C4-2B (cell line): ENCODE measurements at regions not wholly inside any gene's neighbourhood (a gene's known extent, or its start where the extent isn't known, plus 50 kb on each side); places are given as distances from the start of the nearest gene placed in this dataset.

Source experiments
- H3K27ac ChIP-seq: fragments of 450-650 bp; 2 replicates; pipeline ENCODE4 v1.5.1; 2017
- ZFX ChIP-seq: fragments of 450-650 bp; IDR thresholded peaks from 2 replicates; pipeline ENCODE4 v1.6.1; 2017
- TF ChIP-seq, protein P1 (sequence below): fragments of 450-650 bp; conservative IDR thresholded peaks from 2 replicates; pipeline ENCODE4 v1.5.1; 2017; ENCODE audit warnings: mild to moderate bottlenecking

DNA sequence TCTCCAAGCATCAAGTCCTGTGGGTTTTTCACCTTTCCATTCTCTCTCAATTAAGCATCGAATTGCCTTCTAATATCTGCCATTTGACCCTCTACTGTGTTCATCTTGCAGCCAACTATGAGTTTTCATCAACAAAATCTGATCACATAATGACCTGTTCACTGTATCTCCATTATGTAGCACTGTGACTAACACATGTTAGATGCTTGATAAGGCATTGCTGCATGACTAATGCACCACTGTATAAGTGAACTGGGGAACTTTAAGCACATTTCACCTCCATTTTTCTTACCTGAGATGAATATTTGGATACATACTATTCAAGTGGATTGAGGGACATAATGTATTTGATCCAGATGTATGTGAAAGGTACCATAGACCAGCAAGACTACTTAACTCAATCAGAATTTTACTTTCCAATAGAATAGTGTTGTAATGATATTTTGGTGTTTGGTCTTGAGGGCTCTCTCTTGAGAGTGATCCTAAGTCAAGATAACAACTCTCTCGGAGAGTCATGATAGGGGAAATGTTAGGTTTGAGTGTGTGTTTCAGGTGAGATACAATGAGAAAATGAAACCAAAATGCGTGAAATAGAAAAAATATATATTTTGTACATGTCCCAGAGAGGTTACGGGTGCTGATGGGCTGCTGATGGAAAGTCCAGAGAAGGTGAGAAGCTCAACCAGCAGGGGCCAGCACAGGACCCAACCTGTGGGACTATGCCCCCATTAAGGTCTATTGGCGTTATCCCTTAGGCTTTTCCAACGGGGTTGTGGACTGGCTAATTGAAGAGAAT lies 60.2 kb upstream of the HS3ST1 start:
- TF ChIP-seq ZFX, result no peak
- TF ChIP-seq, protein P1, sequence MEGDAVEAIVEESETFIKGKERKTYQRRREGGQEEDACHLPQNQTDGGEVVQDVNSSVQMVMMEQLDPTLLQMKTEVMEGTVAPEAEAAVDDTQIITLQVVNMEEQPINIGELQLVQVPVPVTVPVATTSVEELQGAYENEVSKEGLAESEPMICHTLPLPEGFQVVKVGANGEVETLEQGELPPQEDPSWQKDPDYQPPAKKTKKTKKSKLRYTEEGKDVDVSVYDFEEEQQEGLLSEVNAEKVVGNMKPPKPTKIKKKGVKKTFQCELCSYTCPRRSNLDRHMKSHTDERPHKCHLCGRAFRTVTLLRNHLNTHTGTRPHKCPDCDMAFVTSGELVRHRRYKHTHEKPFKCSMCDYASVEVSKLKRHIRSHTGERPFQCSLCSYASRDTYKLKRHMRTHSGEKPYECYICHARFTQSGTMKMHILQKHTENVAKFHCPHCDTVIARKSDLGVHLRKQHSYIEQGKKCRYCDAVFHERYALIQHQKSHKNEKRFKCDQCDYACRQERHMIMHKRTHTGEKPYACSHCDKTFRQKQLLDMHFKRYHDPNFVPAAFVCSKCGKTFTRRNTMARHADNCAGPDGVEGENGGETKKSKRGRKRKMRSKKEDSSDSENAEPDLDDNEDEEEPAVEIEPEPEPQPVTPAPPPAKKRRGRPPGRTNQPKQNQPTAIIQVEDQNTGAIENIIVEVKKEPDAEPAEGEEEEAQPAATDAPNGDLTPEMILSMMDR, result 0 out of 2 replicates have a peak, but pooled peaks have one; percentile 19
- no peak overlapping the region for H3K27ac ChIP-seq

DNA sequence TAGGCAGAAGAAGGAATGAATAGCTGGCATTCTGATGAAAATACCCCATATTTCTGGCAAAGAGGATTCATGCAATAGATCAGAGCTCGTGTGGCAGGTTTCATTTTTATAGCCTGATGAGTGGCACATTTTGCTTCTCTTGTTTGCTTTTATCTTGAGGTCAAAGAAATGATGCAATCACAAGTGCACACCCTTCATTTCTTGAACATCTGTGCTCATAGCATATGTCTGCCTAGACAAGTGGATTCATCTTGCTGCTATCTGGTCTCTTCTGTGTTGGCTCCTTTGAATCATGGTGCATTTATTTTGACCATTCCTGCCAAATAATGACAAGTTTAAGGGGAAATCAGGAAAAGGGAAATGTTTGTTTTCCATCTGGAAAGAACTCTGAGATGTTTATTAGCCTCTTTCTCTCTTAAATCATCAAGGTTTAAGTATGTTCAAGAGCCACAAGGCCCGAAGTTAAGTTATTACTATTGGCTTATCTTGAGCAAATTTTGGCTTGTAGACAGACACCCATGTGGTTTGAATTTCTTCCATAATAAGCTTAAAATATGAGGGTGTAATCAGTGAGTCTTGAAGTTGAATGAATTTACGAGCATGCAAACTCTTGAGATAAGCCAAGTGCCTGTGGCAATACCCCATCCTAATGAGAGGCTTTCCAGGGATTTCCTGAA lies 59.3 kb upstream of the HS3ST1 start:
- H3K27ac ChIP-seq, result no peak overlapping the region
- no peak for TF ChIP-seq ZFX

DNA sequence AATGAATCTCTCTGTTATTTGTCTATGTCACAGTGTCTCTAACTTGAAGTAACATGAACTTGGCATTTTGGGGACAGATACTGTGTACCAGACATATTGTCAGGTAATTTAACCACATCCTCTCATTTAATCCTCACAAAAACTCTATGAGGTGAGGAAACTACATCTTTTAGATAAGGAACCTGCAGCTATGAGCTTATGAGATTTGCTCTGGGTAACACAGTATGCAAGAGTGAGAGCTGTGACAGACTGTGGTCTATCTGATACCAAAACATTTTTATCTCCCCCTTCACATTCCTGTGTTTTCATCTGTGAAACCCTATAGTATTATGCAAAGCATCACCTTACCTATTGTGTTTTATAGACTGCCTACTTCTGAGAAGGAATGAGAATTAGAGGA lies 58.4 kb upstream of the HS3ST1 start:
- H3K27ac ChIP-seq, result no peak overlapping the region
- TF ChIP-seq ZFX, result no peak
- TF ChIP-seq, protein P1, result no peak

DNA sequence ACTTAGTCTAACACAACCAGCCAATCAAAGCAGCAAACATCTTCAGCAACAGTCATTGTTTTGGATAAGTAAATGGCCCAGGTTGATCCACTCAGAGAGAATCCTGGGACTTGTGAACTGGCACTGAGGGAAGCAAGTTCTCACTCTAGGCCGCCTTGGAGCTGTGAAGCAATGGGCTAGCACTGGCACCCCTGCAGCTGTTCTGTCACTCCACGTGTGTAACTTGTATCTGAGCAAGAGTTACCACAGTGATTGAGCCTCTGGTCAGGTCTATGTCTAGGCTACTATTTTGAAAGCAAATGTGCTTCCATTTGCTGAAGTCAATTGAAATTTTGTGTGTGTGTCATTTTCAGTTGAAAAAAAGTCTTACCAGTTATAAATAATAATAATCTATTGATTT lies 57.2 kb upstream of the HS3ST1 start:
- no peak overlapping the region for H3K27ac ChIP-seq
- TF ChIP-seq ZFX, result no peak
- TF ChIP-seq, protein P1, result no peak

DNA sequence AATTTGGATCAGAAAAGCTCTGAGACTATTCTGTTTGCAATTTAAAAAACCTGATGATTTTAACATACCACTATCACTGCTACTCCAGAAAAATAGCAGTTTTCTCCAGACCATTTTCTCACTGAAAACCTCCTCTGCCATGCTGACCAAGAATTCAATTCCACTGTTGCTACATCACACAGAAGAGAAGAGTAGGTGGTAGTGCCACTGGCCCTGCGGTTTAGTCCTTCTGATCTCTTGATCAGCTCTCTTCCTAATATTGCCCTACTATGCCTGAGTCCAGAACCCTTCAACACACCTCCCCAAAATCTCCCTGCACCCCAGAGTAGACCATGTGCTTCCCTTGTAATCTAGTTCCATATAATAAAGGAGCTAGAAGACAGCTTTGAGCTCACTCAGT lies 55.8 kb upstream of the HS3ST1 start:
- no peak overlapping the region for H3K27ac ChIP-seq
- TF ChIP-seq ZFX, result no peak
- TF ChIP-seq, protein P1, result no peak

DNA sequence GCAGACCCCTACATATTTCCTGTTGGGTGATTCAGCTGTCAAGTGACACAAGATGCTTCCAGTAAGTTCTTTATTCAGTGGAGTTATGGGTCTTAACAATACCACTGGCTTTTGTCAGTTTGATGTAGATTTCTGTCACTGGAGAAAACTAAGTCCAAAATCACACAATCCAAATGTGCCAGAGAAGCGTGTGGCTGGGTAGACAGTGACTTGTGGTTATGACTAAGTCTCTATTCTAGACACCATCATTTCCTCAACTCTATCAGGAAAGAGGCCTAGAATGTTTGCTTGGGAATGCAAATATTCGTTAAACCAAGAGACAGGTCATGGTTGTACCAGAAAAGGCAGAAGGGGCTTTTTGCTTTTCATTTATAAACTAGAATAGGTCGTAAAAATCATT lies 54.4 kb upstream of the HS3ST1 start:
- TF ChIP-seq, protein P1, result no peak
- no peak overlapping the region for H3K27ac ChIP-seq

DNA sequence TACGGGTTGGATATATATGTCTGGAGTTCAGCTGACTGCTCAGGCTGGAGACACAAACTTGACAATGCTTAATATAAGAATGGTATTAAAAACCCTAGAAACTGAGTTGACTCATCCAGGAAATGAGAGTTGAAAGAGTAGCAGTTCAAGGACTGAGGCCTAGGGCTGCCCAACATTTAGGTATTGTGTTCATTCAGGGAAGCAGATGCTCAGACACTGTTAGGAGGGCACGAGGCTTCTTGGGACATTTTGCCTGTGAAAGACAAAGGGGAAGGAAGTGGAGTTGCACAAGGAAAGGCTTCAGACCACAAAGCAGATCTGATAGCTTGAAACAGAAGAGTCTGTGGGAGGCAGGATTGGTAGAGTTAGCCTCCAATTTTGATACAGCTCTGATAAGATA lies 52.0 kb upstream of the HS3ST1 start:
- H3K27ac ChIP-seq, result no peak overlapping the region
- TF ChIP-seq, protein P1, result no peak
- no peak for TF ChIP-seq ZFX
